Trophoblast cell (in vitro differentiated cells and primary cell): ENCODE measurements at regions not wholly inside any gene's neighbourhood (a gene's known extent, or its start where the extent isn't known, plus 50 kb on each side); places are given as distances from the start of the nearest gene placed in this dataset.

Experiments used
- DNase-seq, 2 donors: peaks; one replicate each; pipeline ENCODE4 v3.0.0-alpha.2; 2016
- H2AFZ ChIP-seq: 2 replicates; pipeline ENCODE4 v1.6.1; 2013; ENCODE audit warnings: low read length, moderate library complexity, mild to moderate bottlenecking; ENCODE audit not compliant: insufficient read depth, poor library complexity
- H2AK5ac ChIP-seq: 2 replicates; pipeline ENCODE4 v1.6.1; 2013; ENCODE audit warnings: mild to moderate bottlenecking, low read length
- H2BK120ac ChIP-seq: 2 replicates; pipeline ENCODE4 v1.6.1; 2013; ENCODE audit warnings: low read length, mild to moderate bottlenecking, moderate library complexity; ENCODE audit not compliant: insufficient read depth, poor library complexity
- H2BK12ac ChIP-seq: 2 replicates; pipeline ENCODE4 v1.6.1; 2013; ENCODE audit warnings: mild to moderate bottlenecking, low read length, moderate library complexity
- H2BK5ac ChIP-seq: 2 replicates; pipeline ENCODE4 v1.6.1; 2013; ENCODE audit warnings: low read length, low read depth, moderate library complexity, mild to moderate bottlenecking; ENCODE audit not compliant: poor library complexity
- H3K14ac ChIP-seq: 2 replicates; pipeline ENCODE4 v1.6.1; 2013; ENCODE audit warnings: mild to moderate bottlenecking, low read length
- H3K18ac ChIP-seq: 2 replicates; pipeline ENCODE4 v1.6.1; 2013; ENCODE audit warnings: mild to moderate bottlenecking, low read length
- H3K23ac ChIP-seq: 2 replicates; pipeline ENCODE4 v1.6.1; 2013; ENCODE audit warnings: low read length
- H3K27ac ChIP-seq: 2 replicates; pipeline ENCODE4 v1.5.1; 2013; ENCODE audit warnings: low read depth, mild to moderate bottlenecking, inconsistent platforms, low read length, moderate library complexity
- H3K27me3 ChIP-seq: 2 replicates; pipeline ENCODE4 v1.6.1; 2013; ENCODE audit warnings: inconsistent platforms, mild to moderate bottlenecking, low read length, moderate library complexity; ENCODE audit not compliant: insufficient read depth
- H3K36me3 ChIP-seq, 2 experiments: 1 replicate in 1 of 2; 2 replicates in 1 of 2; pipeline ENCODE4 v1.6.1; 2013; ENCODE audit warnings: low read length in 2 of 2, mild to moderate bottlenecking in 2 of 2, moderate library complexity in 1 of 2; ENCODE audit not compliant: insufficient read depth in 2 of 2, control insufficient read depth in 1 of 2
- H3K4ac ChIP-seq: 2 replicates; pipeline ENCODE4 v1.6.1; 2013; ENCODE audit warnings: low read depth, mild to moderate bottlenecking, low read length, moderate library complexity
- H3K4me1 ChIP-seq, 2 experiments: 1 replicate in 1 of 2; 2 replicates in 1 of 2; pipeline ENCODE4 v1.6.1; 2013; ENCODE audit warnings: low read length in 2 of 2, mild to moderate bottlenecking in 2 of 2, moderate library complexity in 1 of 2; ENCODE audit not compliant: insufficient read depth in 2 of 2, control insufficient read depth in 1 of 2
- H3K4me2 ChIP-seq: 2 replicates; pipeline ENCODE4 v1.6.1; 2013; ENCODE audit warnings: inconsistent platforms, mild to moderate bottlenecking, low read length, moderate library complexity
- H3K4me3 ChIP-seq: 2 replicates; pipeline ENCODE4 v1.5.1; 2013; ENCODE audit warnings: mild to moderate bottlenecking, low read depth, low read length, inconsistent platforms
- H3K79me1 ChIP-seq: one replicate; pipeline ENCODE4 v1.6.1; 2013; ENCODE audit warnings: low read length
- H3K79me2 ChIP-seq: 2 replicates; pipeline ENCODE4 v1.6.1; 2013; ENCODE audit warnings: low read length, mild to moderate bottlenecking; ENCODE audit not compliant: control insufficient read depth, insufficient read depth, poor library complexity
- H3K9ac ChIP-seq: 2 replicates; pipeline ENCODE4 v1.6.1; 2013; ENCODE audit warnings: mild to moderate bottlenecking, low read length
- H3K9me3 ChIP-seq: 2 replicates; pipeline ENCODE4 v1.6.1; 2013; ENCODE audit warnings: low read depth, mild to moderate bottlenecking, control low read depth, inconsistent platforms, low read length; ENCODE audit not compliant: insufficient read depth
- H4K12ac ChIP-seq: 2 replicates; pipeline ENCODE4 v1.6.1; 2013; ENCODE audit warnings: low read depth, mild to moderate bottlenecking, low read length, moderate library complexity
- H4K8ac ChIP-seq: 2 replicates; pipeline ENCODE4 v1.6.1; 2013; ENCODE audit warnings: low read depth, mild to moderate bottlenecking, low read length, moderate library complexity
- H4K91ac ChIP-seq: one replicate; pipeline ENCODE4 v1.6.1; 2013; ENCODE audit warnings: low read depth, mild to moderate bottlenecking, low read length, moderate library complexity
- WGBS: extraction: QIAGEN DNeasy Blood & Tissue Kit; methylation state at CpG from one replicate; pipeline ENCODE4 v1.1.7; 2013; ENCODE audit warnings: missing lambda C conversion rate; ENCODE audit not compliant: insufficient read length, insufficient coverage; ENCODE audit errors: extremely low coverage; 5-methylcytosine and 5-hydroxymethylcytosine counted together

- Histone ChIP-seq H2AFZ (no peak overlapping the region), H3K4me2 (no peak overlapping the region), H3K9me3 (no peaks in the 10 kb centered on the region), H3K18ac (no peak overlapping the region), H3K36me3 (no peaks in the 10 kb centered on the region), H3K23ac (no peak overlapping the region), H3K27ac (no peak overlapping the region), H4K91ac (no peak overlapping the region), H3K4me1 (no peaks in the 10 kb centered on the region), H2BK12ac (no peak overlapping the region), H3K4ac (no peak overlapping the region), H3K14ac (no peak overlapping the region), H3K79me1 (no peaks in the 10 kb centered on the region), H3K79me2 (no peaks in the 10 kb centered on the region), H3K4me3 (no peak overlapping the region), H3K9ac (no peak overlapping the region), H2AK5ac (no peak overlapping the region), H2BK120ac (no peak overlapping the region), H2BK5ac (no peak overlapping the region), H3K27me3 (no peaks in the 10 kb centered on the region), H4K8ac (no peak overlapping the region), H4K12ac (no peak overlapping the region)
- WGBS = no CpG with 5 or more reads among the region's 1 CpG
- peak in 1 of 2 donors; percentile 40 for DNase-seq
Observed at GRCh38 chr2:146079216-146079615, 1559.3 kb upstream of the ZEB2 start.

GRCh38 chr2:146077156-146077555 is 1557.2 kb upstream of the ZEB2 start:
- no peak overlapping the region for H2BK12ac ChIP-seq

GRCh38 chr2:146068051-146068450 is 1548.1 kb upstream of the ZEB2 start:
- Histone ChIP-seq H3K79me1 (no peaks in the 10 kb centered on the region), H4K12ac (no peak overlapping the region), H3K23ac (no peak overlapping the region), H3K14ac (no peak overlapping the region), H2AK5ac (no peak overlapping the region), H3K18ac (no peak overlapping the region), H3K36me3 (no peaks in the 10 kb centered on the region), H3K9me3 (no peaks in the 10 kb centered on the region), H3K4me3 (no peak overlapping the region), H3K9ac (no peak overlapping the region), H3K4me1 (no peaks in the 10 kb centered on the region), H4K8ac (no peak overlapping the region), H2BK12ac (no peak overlapping the region), H2BK120ac (no peak overlapping the region), H3K4me2 (no peak overlapping the region), H2BK5ac (no peak overlapping the region), H3K79me2 (no peaks in the 10 kb centered on the region), H3K4ac (no peak overlapping the region), H4K91ac (no peak overlapping the region), H2AFZ (no peak overlapping the region), H3K27me3 (no peaks in the 10 kb centered on the region), H3K27ac (no peak overlapping the region)
- DNase-seq = no peak

More at GRCh38 chr2:146077156-146077555, 1557.2 kb upstream of the ZEB2 start:
- H3K23ac ChIP-seq = no peak overlapping the region
- H3K79me2 ChIP-seq = no peaks in the 10 kb centered on the region
- H3K14ac ChIP-seq = no peak overlapping the region
- no peaks in the 10 kb centered on the region for H3K4me1 ChIP-seq
- no peak overlapping the region for H3K18ac ChIP-seq
- no peak overlapping the region for H4K8ac ChIP-seq
- no peak overlapping the region for H2AK5ac ChIP-seq
- H3K9ac ChIP-seq = no peak overlapping the region
- no peak overlapping the region for H4K12ac ChIP-seq
- no peaks in the 10 kb centered on the region for H3K36me3 ChIP-seq
- no peaks in the 10 kb centered on the region for H3K27me3 ChIP-seq
- H3K27ac ChIP-seq = no peak overlapping the region
- H4K91ac ChIP-seq = no peak overlapping the region
- H3K9me3 ChIP-seq = no peaks in the 10 kb centered on the region
- no peak overlapping the region for H3K4ac ChIP-seq
- no peak overlapping the region for H2BK120ac ChIP-seq
- WGBS = no CpG with 5 or more reads among the region's 1 CpG
- no peak overlapping the region for H3K4me2 ChIP-seq
- H3K4me3 ChIP-seq = no peak overlapping the region
- no peak overlapping the region for H2AFZ ChIP-seq
- H2BK5ac ChIP-seq = no peak overlapping the region
- no peak for DNase-seq
- H3K79me1 ChIP-seq = no peaks in the 10 kb centered on the region

GRCh38 chr2:146048141-146048540 is 1528.2 kb upstream of the ZEB2 start:
- Histone ChIP-seq H2BK12ac (no peak overlapping the region), H3K79me2 (no peaks in the 10 kb centered on the region), H3K79me1 (no peaks in the 10 kb centered on the region), H3K14ac (no peak overlapping the region), H2AFZ (no peak overlapping the region), H4K91ac (no peak overlapping the region), H3K4me2 (no peak overlapping the region), H3K18ac (no peak overlapping the region), H2BK5ac (no peak overlapping the region), H3K4me1 (no peaks in the 10 kb centered on the region), H4K8ac (no peak overlapping the region), H3K4me3 (no peak overlapping the region), H3K9ac (no peak overlapping the region), H3K4ac (no peak overlapping the region), H3K36me3 (no peaks in the 10 kb centered on the region), H2BK120ac (no peak overlapping the region), H3K27ac (no peak overlapping the region), H3K23ac (no peak overlapping the region), H3K9me3 (no peaks in the 10 kb centered on the region), H3K27me3 (no peaks in the 10 kb centered on the region), H2AK5ac (no peak overlapping the region), H4K12ac (no peak overlapping the region)
- no CpG with 5 or more reads among the region's 1 CpG for WGBS
- DNase-seq = no peak
